ENCODE measurements at regions not wholly inside any gene's neighbourhood (a gene's known extent, or its start where the extent isn't known, plus 50 kb on each side); places are given as distances from the start of the nearest gene placed in this dataset.
A peak's percentile ranks its signal among the peaks of the same experiment; 100 is the strongest.
"Not testable (repeated sequence)": the region's sequence is repeated elsewhere in the genome, so short reads cannot be mapped to it uniquely, and the experiment has no call there.

- DNase-seq (ENCODE audit: low spot score) = no peak
These were observed 125.5 kb upstream of the PODXL start for GRCh38 chr7:131681961-131682360.

- not testable (repeated sequence) for DNase-seq (ENCODE audit: low spot score)
These were observed 122.6 kb upstream of the PODXL start for GRCh38 chr7:131679071-131679470.

- not testable (repeated sequence) for DNase-seq (ENCODE audit: low spot score)
These were observed 120.4 kb upstream of the PODXL start for GRCh38 chr7:131676850-131677249.

GRCh38 chr7:131674131-131674530 lies 117.7 kb upstream of the PODXL start:
- DNase-seq (ENCODE audit: low spot score) = no peak

- no peak for DNase-seq (ENCODE audit: low spot score)
These were observed 117.1 kb upstream of the PODXL start for GRCh38 chr7:131673576-131673975.

- no peak for DNase-seq (ENCODE audit: low spot score)
These were observed 114.0 kb upstream of the PODXL start for GRCh38 chr7:131670406-131670805.

- DNase-seq (ENCODE audit: low spot score) = no peak
These were observed 111.3 kb upstream of the PODXL start for GRCh38 chr7:131667699-131668098.

GRCh38 chr7:131665021-131665420 lies 108.6 kb upstream of the PODXL start:
- no peak for DNase-seq (ENCODE audit: low spot score)

GRCh38 chr7:131664570-131664969 lies 108.1 kb upstream of the PODXL start:
- no peak for DNase-seq (ENCODE audit: low spot score)

- DNase-seq (ENCODE audit: low spot score) = not testable (repeated sequence)
These were observed 106.0 kb upstream of the PODXL start for GRCh38 chr7:131662301-131662873.

GRCh38 chr7:131657881-131658280 lies 101.5 kb upstream of the PODXL start:
- no peak for DNase-seq (ENCODE audit: low spot score)

GRCh38 chr7:131656980-131657723 lies 100.7 kb upstream of the PODXL start:
- DNase-seq (ENCODE audit: low spot score) = no peak

GRCh38 chr7:131655866-131656265 lies 99.4 kb upstream of the PODXL start:
- DNase-seq (ENCODE audit: low spot score) = no peak

- DNase-seq (ENCODE audit: low spot score) = no peak
These were observed 99.0 kb upstream of the PODXL start for GRCh38 chr7:131655447-131655846.

- DNase-seq (ENCODE audit: low spot score) = peak; percentile 90
These were observed 98.4 kb upstream of the PODXL start for GRCh38 chr7:131654668-131655326.

- no peak for DNase-seq (ENCODE audit: low spot score)
These were observed 97.8 kb upstream of the PODXL start for GRCh38 chr7:131654249-131654558.

GRCh38 chr7:131653418-131654248 lies 97.2 kb upstream of the PODXL start:
- DNase-seq (ENCODE audit: low spot score) = no peak

- DNase-seq (ENCODE audit: low spot score) = no peak
These were observed 96.5 kb upstream of the PODXL start for GRCh38 chr7:131652934-131653333.

- no peak for DNase-seq (ENCODE audit: low spot score)
These were observed 95.8 kb upstream of the PODXL start for GRCh38 chr7:131652194-131652593.

GRCh38 chr7:131649879-131650278 lies 93.5 kb upstream of the PODXL start:
- no peak for DNase-seq (ENCODE audit: low spot score)

GRCh38 chr7:131649003-131649541 lies 92.6 kb upstream of the PODXL start:
- DNase-seq (ENCODE audit: low spot score) = no peak

GRCh38 chr7:131648491-131648890 lies 92.1 kb upstream of the PODXL start:
- no peak for DNase-seq (ENCODE audit: low spot score)

All from ecto neural progenitor cell (in vitro differentiated cells).